Stimulated activated CD4-positive, alpha-beta T cell treated with anti-CD3 and anti-CD28 coated beads, Interleukin-1b, Interleukin-23, amount 100 ng/mL, for 48 hours (primary cell): ENCODE measurements at regions not wholly inside any gene's neighbourhood (a gene's known extent, or its start where the extent isn't known, plus 50 kb on each side); places are given as distances from the start of the nearest gene placed in this dataset.

Experiments used
- DNase-seq: peaks from one replicate; pipeline ENCODE4 v3.0.0-alpha.2; 2020

DNA sequence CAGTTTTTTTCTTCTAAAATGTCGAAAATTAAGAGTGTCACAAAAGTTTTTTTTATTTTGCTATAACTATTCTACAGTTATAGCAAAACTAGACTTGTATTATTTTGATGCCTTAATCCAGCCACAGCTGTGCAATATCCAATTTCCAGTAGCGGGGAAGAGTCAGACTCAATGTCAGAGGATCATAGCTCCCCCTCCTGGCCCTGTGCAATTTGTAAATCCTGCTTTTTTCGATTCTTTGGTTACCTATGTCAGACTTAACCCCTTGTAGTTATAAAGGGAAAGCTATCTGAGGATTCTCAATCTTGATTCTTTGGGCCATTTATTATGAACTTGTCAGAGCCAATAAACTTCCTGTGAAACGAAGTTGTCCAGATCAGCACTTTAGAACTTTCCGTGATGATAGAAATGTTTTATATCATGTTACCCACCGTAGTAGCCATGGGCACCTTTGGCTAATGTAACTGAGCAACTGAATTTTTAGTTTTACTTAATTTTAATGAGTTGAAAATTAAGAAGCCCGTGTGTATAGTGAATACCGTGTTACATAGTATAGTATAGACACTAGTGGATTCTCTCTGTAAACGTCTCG, 87.7 kb upstream of the PRKCQ start:
- DNase-seq: peak; percentile 28

DNA sequence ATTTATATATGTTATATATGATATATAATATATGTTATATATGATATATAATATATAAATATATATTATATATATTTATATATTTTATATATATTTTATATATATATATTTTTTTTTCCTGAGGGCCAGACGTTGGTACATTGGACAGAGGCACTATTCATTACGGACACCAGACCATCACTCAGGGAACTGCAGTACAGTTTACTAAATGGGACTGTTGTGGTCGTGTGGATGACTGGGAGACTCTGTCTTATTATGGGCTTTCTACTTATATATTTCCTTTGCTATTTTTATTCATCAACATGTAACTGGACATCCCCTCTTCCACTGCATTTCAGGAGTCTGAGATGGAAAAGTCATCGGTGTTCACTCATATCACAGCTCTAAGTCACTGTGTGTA, 87.1 kb upstream of the PRKCQ start:
- no peak for DNase-seq

DNA sequence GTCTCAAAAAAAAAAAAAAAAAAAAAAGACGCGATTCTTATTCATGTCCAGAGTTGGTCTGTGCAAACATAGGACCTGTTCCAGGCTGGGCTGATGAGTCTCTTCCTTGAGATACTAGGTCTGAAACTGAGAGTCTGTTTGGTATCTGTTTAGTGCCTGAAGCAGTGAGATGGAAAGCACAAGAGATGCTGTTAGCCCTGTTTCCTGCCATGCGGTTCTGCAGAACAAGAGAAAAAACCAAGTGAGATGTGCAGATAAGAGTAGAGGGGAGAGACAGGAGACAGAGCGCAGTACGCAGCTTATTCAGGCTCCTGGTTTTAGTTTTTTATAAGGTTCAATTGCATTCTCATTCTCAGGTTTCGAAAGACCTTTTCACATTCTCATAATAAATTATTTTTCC, 85.8 kb upstream of the PRKCQ start:
- peak; percentile 66 for DNase-seq

DNA sequence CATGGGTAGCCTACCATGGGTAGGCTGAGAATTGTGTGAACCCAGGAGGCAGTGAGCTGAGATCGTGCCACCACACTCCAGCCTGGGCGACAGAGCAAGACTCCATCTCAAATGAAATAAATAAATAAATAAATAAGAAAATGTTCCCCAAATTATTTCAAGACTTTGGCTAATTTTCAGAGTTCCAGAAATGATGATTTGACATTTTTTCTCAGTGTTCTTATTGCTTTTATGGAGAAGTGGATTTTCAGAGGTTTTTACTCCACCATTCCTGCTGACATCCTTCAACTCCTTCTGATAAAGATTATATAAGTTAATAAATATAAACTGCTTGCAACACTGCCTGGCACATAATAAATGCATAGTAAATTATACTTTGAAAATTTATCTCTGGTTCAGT, 80.4 kb upstream of the PRKCQ start:
- no peak for DNase-seq

DNA sequence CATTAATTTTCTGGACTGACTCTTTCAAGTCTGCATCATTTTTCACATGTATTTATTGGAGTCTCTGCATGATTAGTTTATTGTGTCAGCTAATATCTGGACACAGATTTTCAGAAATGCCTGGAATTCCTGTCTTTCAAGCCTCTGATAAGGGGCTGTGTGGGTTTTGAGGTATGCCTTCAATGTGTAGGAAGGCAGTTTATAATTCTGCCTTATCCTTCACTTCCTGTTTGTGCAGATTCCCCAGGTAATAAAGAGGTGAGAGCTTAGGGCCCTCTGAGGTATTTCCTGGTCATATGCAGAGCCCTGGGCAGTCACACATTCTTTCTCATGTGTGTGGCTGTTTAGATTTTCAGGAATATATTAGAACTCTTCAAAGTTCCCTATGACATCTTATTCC, 79.4 kb upstream of the PRKCQ start:
- DNase-seq: no peak

DNA sequence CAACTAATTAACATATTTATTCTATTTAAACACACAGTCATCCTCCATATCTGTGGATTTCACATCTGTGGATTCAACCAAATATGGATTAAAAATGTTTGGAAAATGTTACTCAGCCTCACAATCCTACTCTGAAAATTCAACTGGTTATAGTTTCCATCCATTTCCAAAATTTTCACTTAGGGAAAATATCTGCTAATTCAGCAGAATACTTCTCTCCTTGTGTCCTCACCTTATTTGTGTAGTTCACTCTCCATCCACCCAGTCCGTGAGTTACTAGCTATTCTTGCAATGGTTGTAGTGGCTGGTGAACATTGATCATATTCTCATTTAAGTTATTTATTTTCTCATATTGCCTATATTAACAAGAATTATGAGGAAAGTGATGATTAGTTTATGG, 77.6 kb upstream of the PRKCQ start:
- no peak for DNase-seq

DNA sequence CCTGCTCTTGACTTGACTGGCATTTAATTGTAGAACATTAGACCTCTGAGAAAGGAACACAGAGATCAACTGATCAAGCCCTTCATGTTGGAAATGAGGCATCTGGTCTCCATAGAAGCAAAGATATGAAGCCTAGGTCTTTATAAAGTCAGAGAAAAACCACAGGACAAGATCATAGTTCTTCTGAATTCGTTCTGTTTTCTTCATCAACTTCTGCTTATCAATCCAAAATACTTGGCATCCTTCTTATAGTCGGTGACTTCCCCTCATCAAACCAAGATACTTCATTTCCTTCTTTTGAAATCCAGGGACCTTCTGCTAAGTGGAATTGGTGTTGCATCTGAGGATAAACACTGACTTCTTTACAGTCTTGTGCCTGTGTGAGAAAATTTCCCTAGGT, 77.1 kb upstream of the PRKCQ start:
- DNase-seq: no peak

DNA sequence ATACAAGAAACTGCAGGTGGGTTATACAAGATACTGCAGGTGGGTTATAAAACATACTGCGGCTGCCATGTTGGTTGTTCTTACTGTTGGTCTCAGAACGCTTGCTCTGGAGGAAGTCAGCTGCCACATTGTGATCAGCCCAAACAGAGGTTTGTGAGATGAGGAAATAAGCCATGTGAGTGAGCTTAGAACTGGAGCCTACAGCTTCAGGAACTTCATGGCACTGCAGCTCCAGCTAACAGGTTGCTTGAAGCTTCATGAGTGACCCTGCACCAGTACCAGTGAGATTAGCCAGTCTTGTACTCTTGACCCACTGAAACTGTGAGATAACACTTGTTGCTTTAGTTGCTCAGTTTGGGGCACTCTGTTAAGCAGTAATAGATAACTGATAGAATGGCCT, 74.5 kb upstream of the PRKCQ start:
- no peak for DNase-seq

DNA sequence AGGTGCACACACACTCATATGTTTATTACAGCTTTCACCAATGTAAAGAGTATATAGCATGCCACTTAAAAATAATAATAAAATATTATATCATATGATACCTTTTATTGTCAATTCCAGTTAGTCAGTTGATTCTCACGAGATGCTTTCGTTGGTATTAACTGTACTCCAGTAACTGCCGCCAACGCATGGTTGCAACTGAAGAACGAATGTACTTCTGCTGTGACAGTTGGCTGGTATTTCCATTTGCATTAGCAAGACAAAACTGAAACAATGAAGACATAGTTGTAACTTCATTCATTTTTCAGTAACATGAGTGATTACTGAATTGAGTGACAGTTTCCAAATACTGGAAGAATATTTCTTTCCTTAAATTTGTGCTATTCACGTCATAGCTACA, 70.5 kb upstream of the PRKCQ start:
- DNase-seq: no peak

DNA sequence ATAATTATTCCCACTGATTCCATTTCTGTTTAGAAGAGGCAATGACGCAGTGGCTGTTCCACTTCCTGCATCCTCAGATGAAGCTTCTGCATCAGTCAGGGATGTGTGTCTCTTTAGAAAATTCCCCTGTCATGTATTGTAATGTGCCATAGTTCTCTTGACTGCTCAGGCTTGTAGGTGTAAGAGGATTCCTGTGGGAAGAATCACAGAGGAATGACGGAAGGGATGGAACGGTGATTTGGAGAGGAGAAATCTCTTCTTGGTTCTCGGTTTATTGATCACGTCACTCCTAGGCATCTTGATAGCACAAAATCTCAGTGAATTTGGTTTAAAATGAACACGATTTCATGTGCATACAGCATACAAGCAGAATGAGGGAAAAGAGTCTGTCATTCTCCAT, 69.8 kb upstream of the PRKCQ start:
- DNase-seq: no peak

DNA sequence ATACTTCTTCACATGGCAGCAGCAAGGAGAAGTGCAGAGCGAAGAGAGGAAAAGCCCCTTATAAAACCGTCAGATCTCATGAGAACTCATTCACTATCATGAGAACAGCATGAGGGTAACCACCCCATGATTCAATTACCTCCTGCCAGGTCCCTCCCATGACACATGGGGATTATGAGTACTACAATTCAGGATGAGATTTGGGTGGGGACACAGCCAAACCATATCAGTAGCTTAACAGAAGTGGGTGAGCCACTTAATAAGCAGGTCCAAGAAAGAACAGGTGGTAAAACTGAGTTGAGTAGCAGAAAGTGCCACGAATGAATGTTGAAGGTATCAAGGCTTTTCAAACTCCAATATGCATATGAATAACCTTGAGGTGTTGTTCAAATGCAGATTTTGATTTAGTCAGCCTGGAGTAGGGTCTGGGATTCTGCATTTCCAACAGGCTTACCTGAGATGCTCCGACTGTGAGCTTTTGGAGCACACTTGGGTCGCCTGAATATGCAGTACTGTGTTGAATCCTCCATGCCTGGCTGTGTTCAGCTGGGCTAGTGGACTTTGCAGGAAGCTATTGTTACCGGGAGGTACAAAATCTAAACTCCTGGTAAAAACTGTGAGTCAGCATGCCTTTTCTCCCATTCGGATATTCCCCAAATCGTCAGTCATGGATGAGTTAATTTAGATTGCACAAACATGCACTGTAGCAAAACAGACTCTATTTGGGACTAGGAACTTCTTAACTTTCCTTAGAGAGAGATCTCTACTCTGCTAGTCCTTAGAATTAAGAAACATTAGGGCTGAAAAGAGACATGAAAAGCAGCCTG, 69.0 kb upstream of the PRKCQ start:
- no peak for DNase-seq

DNA sequence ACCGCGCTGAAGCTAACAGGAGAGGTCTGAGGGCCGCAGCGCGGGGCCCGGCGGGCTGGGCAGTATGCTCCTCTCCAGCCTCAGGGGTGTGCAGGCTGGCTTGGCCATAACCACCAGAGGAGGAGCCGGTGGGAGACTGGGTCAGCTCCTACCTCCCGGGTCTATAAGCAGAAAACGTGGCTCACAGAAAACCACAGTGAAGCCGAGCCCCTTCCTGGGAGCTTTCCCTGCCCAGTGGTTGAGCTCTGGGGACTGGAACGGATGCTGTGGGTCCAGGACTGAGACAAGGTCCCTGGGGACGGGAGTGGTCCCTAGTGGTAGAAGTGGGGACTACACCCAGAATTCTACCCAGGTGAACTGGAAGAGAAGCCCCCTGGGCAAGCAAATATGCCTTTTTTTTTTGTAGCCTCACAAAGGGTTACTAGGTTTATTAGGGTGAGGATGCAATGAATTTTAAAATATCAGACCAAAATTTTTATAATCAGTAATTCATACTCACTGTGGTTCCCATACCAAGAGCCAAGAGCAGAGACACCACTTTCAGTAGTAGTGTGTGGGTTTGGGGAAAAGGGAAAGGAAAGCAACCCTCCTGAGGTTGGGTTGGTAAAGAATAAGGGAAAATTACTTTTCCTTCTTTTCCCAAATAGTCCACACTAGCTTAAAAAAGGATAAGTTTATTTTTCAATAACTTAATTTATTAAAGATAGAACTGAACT, 67.9 kb upstream of the PRKCQ start:
- peak; percentile 66 for DNase-seq

DNA sequence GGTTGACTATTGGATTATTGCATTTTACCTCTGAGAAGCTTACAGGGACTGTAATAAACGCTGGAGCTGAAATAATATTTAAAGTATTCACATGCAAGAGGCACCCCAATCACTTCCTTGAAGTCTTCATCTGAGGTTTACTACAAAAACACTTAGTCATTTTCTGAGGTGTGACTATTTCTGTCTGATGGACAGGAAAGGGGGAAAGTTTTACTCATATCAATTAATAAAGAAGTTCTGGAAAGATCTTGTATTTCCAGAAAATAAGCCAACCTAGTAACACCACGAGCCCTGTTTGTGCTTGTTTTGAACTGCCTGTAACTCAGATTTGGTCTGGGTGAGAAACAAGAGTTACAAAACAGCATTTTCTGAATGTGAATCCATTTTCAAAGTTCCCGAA, 63.9 kb upstream of the PRKCQ start:
- peak; percentile 21 for DNase-seq

DNA sequence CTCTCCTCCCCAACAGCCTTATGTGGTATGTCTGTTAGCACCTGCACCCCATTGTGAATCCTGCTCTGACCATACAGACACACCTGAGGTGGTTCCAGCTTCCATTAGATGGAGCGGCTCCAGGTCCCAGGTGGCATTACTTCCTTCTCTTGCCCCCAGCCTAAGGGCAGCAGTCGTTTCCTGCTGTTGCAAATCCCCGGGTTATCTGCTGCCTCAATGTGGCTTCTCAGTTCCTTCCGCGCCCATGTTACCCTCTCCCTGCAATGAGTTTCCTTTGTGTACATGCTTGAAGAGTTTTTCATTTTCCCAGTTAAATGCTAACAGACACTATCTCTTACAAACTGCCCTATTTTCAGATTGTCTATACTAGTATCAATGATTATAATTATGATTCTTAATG, 62.8 kb upstream of the PRKCQ start:
- no peak for DNase-seq

DNA sequence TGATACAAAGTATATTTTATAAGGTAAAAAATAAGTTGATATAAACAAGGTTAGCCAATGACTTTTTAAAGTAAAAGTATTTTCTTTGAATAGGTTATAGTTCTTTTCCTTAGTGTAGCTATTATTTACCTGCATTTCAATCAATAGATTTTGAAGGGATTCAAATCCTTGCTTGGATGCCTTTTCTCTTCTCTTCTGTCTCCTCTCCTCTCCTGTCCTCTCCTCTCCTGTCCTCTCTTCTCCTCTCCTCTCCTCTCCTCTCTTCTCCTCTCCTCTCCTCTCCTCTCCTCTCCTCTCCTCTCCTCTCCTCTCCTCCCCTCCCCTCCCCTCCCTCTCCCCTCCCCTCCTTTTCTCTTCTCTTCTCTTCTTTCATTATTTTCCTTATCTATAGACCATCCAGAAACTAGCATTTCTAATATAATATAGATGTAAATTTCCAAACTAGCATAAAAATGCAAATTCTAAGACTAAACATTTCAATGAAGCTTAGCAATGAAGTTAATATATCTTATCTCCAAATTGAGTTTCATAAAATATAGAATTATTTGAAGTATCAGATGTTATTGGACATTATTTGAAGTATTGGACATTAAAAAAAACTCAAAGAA, 60.5 kb upstream of the PRKCQ start:
- DNase-seq: no peak

DNA sequence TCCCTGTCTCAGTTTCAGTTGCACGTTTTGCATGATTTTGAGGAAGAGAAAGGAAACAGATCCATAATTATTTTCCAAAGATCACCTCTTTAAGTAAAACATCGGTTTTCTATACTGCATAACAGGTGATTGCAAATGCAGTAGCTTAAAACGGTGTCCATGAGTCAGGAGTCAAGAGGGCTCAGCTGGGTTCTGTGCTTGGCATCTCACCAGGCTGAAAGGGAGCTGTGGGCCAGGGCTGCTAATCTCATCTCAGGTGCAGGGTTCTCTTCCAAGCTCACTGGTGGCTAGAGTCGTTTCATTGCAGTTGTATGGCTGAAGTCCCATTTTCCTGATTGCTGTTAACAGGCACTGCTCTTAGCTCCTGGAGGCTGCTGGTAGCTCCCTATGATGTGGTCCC, 57.0 kb upstream of the PRKCQ start:
- no peak for DNase-seq

DNA sequence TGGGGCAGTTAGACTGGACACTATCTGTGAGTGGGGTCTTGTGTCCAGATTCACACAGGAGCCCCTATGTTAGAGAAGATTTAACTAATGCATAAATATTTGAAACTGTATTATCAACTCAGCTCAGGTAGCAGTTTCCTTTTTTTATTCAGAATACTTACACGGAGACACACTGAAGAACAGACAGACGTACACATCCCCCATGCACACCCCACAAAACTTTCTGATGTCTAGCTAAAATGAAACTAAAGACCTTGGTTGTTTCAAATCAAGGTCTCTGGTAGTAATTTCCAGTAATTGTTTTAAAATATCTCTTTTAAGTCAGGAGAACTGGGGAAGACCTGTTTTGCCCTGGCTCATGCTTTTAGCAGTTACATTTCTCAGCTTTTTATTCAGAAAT, 55.7 kb upstream of the PRKCQ start:
- no peak for DNase-seq
